CD4-positive, alpha-beta T cell treated with Interleukin-2 at 100 ng/mL for 4 hours (primary cell): ENCODE measurements at regions not wholly inside any gene's neighbourhood (a gene's known extent, or its start where the extent isn't known, plus 50 kb on each side); places are given as distances from the start of the nearest gene placed in this dataset.
"Not testable (repeated sequence)": the region's sequence is repeated elsewhere in the genome, so short reads cannot be mapped to it uniquely, and the experiment has no call there.

Experiments
- DNase-seq: peaks from one replicate; pipeline ENCODE4 v3.0.0-alpha.2; 2020; ENCODE audit warnings: low spot score

DNA sequence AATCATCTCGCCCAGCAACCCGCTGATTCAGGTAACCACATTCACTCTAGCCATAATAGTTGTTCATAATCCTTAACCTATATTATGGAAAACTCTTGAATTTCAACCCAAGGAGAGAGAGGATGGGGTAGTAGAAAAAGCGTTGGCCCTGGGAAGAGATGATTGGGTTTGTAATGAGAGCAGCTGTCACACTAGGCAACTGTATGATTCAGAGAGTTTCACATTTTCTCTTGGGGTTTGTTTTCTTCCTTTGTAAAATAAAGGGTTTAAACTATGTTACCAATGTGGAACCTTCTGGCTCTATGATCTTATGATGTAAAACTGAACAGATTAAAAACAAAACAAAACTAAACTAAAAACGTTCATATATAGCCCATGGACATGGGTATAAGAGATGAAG, 705.2 kb upstream of the IGFBP3 start:
- no peak for DNase-seq

DNA sequence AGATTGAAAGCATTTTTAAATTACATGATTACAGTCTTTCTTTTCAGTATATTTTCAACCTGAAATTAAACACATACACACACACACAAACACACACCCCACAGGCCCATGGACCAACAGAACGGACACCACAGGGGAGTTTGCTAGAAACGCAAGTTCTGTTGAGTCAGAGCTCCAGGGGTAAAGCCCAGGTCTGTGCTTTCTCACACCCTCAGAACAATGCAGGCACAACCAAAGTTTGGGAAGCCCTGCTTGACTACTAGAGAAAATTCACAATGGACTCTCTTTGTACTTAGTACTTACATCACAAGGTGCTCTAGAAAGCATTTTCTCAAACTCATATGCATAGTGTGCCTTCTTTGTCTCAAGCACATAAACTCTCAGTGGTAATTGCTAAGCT, 704.0 kb upstream of the IGFBP3 start:
- DNase-seq = no peak

DNA sequence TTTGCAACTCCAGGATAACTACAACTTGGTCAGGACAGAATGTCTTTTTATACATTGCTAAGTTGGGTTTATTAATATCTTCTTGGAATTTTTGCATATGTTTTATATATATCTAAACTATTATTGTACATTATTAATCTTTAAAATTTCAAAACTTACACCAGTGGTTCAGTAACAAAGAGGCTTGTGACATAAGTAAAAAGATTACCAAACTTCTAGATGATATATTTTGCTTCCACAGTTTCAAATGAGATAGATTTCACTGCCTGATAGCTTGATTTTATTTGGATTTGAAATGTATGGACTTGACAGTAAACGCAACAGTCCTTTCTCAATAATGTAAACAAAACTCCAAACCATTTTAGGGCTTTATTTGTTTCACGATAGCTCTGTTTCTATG, 701.2 kb upstream of the IGFBP3 start:
- no peak for DNase-seq

DNA sequence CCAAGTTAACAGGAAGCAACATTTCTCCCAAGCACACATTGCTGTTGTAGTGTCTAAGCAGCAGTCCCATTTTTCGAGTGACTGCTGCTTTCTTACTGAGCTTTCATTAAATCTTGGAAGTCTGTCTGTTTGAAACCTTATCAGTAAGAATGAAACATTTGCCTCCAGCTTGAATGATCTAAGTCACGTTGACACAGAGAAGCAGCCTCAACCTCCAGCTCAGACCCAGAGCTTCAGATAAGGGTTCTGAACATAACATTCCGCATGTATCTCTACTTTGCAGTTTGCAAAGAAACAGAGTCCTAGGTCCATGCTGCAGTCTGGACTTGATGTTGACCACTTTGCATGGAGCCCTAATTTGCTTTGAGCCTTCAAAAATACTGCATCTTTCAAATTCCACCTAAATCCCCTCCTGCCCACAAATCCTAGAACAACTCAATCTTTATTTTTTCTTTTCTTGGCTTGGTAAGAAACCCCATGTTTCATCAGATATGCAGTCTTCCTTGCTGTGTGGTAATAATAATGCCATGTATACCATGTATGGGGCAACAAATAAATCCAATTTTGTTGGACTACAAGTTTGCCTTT, 698.7 kb upstream of the IGFBP3 start:
- no peak for DNase-seq

DNA sequence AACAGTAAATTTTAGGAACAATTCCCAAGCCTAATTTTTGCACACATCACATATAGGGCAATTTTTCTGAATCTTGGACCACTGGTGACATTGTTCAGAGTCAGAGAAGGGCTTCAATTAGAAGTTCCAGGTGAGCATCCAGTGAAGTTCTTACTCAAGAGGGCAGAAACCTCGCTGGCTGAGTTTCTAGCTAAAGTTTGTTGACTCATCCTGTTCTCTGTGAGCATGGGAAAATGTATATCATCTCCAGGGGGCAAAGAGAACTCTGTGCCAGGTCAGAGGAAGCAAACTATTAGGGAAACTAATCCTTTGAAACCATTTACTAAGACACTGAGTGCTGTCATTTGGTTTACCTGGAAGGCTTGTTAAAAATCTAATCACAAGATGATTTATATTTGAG, 695.6 kb upstream of the IGFBP3 start:
- no peak for DNase-seq

DNA sequence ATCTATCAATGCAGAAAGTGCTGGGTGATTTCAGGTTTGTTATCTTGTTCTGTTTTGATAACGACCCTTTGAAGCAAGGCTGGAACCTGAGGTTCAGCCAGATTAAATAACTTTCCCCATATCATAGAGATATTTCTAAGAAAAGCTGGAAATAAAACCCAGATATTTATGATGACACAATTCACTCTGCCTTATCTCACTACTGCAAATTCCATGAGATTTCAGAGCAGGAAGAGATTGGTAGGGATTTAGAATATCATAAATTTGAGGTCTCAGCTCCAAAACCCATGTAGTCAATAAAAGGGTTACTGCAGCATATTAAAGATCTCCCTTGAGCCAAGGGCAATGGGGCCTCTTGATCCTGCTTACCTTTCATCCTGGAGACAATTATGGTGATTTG, 692.5 kb upstream of the IGFBP3 start:
- DNase-seq = no peak

DNA sequence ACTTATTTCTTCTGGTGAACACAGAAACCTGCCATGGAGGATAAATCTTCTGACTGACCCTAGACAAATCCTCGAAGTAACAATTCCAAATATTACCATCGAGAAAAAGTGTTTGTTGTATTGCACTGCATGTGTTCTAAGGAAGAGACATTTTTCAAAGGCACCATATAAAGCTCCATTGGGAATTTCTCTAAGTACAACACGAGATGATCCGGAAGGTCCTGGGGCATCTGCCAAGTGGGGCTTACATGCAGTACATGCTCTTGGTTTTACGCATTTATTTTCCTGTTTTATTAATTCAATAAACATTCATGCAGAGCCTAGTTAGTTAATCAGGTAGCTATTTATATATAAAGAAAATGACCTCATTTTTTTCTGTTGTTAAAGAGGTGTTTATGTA, 692.0 kb upstream of the IGFBP3 start:
- no peak for DNase-seq

DNA sequence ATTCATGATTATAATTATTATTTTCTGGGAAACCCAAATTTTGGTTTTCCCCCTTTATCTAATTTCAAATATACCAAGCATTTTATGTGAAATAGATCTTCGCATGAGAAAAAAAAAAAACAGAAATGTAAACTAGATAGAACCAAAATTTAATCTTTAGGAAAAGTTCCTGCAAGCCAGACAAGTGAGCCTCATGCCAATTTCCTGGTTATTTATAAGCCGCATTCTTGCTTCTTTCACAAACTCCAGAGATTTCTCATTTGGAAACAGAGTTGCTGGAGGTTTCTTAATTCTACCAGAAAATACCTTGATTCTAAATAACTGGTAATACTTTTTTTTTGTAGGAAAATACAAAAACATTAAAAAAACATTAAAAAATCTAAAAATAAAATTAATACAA, 690.4 kb upstream of the IGFBP3 start:
- no peak for DNase-seq

DNA sequence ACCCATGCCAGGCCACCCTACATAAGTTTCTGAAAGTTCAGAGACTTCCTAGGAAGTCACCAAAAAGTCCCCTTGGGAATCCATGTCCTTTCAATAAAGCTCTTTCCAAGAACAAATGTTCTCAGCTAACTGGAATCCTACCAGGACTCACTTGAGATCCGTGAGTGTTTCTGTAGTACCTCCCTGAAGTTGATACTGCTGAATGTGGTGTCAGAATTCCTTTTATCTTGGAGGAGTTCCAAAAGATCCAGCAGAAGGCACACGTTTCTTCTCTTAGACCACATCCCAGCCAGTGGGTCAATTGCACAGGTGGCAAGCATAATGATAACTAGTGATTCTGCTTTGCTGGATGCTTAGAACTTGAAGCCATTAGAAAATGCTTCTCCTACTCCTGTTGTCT, 689.7 kb upstream of the IGFBP3 start:
- no peak for DNase-seq

DNA sequence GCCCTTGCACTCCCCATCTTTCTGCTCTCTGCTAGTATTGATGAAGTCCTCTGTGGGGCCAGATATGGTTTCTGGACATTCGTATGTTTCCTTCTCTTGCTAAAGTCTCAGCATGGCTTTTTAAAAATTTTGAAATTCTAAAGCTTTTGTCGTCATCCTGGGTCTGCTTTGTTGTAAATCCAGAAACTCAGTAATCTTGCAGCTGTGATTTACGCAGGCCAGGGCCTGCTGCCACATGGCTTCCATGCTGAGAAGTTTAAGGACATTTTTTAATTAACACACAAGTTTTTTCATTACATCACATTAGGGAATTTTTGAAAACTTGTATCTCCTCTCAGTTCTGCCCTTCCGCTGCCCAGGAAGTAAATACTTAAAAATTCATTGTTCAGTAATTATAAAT, 686.1 kb upstream of the IGFBP3 start:
- no peak for DNase-seq

DNA sequence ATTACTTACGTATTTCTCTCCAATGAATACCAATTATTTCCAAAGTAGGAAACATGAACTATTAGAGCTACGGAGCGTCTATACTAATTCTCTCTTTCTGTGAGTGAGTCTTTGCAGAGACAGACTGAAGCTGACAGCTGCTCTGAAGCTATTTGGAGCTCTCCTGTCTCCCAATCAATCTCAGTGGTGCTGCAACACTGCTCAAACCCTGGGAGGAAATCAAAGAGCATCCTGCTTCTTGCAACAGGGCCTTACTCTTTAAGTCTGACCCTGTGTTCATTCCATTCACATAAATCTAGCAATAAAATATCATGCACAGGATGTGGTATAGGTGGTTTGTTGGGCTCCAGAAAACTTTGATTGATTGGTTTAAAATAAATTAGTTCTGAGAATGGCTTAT, 685.7 kb upstream of the IGFBP3 start:
- no peak for DNase-seq

DNA sequence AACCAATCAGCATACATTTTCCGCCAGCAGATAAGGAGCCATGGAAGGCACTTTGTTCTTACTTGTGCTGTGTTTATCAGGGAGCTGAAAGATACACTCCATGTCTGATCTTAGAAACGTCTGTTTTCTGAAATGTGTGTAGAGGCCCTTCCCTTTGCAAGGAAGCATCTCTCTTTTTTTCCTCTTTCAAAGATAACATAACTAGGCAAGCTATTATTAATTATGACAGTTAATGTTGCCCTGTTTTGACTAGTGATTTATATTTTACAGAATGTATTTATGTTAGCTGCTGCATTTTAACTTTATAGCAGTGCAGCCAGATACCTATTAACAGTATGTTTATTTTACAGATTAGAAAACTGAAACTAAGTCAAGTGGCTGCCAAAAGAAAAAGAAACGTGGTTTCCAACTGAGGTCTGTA, 683.2 kb upstream of the IGFBP3 start:
- no peak for DNase-seq

DNA sequence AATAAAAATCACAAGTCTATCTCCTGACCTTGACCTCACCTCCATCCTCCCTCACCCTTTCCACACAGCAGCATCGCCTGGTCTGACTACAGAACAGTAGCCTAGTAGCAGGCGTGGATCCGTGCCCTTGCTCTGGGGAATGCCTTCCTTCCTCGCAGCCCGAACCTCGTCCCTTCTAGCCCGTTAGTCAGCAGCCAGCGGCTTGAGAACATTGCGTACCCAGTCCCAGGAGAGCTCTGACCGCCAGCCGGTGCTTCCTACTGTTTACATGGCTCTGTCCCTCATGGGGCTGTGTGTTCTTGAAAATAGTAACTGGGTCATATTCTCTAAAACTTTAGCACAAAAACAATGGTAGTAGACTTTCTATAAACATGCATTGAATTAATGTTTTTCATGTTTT, 682.7 kb upstream of the IGFBP3 start:
- DNase-seq = no peak

DNA sequence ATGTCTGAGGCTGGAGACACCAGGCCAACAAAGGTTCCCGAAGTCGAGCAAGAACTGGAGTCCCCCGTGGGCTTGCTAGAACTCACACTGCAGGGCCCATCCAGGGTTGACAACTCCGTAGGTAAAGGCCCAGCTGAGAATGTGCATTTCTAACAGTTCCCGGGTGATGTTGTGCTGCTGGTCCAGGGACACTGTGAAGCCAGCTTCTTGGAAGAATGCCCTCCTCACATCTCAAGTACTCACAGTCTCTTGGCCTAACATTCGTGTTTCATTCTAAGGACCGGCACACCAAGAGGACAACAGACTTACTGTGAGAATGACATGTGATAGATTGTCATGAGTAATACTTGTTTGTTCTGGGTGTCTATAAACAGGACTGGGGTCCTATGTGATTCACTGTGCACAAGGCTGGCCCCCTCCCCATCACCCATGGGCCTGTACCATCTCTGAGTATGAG, 682.3 kb upstream of the IGFBP3 start:
- DNase-seq = no peak

DNA sequence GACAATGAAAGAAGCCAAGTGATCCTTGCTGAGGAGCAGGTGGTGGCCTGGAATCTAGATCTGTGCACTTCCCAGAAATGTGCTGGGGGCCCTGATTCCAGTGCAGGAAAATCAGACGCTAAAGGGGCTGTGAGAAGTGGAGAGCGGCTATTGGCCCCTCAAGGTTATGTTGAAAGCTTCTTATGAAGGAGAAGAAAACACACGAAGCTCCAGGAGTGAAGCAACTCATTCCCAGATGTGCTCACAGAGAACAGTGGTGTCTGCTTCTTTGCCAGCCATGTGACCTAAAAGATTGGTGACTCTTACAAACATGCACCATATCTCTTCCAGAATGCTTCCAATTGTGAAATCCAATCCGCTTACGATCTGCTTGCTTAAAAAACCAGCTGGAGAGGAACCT, 679.3 kb upstream of the IGFBP3 start:
- DNase-seq = no peak

DNA sequence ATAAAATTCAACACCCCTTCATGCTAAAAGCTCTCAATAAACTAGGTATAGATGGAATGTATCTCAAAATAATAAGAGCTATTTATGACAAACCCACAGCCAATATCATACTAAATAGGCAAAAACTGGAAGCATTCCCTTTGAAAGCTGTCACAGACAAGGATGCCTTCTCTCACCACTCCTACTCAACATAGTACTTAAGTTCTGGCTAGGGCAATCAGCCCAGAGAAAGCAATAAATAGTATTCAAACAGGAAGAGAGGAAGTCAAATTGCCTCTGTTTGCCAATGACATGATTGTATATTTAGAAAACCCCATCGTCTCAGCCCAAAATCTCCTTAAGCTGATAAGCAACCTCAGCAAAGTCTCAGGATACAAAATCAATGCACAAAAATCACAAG, 673.8 kb upstream of the IGFBP3 start:
- not testable (repeated sequence) for DNase-seq

DNA sequence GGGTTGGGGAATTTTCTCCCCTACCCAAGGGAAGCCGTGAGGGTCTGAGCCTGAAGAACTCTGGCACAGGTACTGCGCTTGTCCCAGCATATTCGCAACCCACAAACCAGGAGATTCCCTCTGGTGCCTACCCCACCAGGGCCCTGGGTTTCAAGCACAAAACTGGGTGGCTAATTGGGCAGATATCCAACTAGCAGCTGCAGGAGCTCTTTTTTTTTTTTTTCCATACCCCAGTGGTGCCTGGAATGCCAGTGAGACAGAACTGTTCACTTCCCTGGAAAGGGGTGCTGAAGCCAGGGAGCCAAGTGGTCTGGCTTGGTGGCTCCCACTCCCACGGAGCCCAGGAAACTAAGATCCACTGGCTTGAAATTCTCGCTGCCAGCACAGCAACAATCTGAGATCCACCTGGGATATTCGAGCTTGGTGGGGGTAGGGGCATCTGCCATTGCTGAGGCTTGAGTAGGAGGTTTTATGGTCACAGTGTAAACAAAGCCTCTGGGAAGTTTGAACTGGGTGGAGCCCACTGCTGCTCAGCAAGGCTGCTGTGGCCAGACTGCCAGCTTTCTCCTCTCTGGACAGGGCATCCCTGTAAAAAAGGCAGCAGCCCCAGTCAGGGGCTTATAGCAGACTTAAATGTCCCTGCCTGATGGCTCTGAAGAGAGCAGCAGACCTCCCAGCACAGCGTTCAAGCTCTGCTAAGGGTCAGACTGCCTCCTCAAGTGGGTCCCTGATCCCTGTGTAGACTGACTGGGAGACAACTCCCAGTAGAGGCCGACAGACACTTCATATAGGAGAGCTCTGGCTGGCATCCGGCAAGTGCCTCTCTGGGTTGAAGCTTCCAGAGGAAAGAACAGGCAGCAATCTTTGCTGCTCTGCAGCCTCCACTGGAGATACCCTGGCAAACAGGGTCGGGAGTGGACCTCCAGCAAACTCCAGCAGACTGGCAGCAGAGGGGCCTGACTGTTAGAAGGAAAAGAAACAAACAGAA, 670.1 kb upstream of the IGFBP3 start:
- DNase-seq = not testable (repeated sequence)

DNA sequence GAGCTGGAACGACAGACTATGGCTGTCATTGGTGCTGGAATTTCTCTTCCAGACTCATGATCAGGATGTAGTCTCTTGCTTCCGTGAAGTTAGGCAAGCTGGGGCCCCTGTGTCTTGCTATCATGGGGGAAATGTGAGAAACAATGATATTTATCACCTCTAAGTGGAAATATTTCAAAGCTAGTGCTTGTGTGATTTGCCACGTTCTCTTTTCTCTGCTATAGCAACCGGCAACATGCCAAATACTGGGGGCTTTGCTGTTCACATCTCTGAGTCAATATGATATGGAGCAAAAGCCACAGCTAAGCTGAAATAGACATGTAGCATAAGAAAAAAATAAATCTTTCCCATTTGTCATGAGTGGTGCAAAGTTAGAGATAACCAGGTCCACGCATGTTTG, 668.2 kb upstream of the IGFBP3 start:
- no peak for DNase-seq

DNA sequence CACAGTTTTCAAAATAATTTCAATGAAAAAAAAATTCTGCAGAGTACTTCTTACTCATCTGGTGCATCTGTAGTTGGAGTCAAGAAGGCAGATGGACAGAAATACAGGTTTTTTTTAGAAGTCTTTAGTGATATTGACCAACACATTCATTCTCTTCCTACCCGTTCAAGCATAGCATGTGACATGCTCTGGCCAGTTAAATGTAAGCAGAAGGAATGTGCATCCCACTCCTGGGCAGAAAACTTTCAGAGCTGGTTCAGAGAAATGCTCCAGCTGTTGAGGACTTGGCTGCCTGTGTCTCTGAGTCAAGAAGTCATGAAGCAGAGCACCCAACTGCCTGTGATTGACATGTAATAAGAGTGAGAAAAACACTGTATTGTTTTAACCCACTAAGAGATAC, 665.3 kb upstream of the IGFBP3 start:
- no peak for DNase-seq

DNA sequence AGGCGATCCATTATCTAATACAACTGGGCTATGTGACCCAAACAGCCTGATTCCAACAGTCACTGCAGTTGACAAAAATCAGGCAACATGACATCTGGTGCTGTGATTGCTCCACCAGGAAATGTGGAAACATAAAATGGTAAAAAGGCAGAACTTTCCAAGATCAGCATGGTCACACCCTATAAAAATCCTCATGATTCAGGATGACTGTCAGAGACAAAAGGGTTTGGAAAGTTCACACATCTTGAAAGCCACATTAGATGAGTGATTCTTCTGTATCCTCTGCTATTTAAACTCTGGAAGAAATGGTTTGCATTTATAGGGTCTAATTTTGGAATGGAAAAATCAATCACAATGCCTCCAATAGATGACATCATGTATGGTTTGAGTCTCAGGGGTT, 662.6 kb upstream of the IGFBP3 start:
- no peak for DNase-seq

DNA sequence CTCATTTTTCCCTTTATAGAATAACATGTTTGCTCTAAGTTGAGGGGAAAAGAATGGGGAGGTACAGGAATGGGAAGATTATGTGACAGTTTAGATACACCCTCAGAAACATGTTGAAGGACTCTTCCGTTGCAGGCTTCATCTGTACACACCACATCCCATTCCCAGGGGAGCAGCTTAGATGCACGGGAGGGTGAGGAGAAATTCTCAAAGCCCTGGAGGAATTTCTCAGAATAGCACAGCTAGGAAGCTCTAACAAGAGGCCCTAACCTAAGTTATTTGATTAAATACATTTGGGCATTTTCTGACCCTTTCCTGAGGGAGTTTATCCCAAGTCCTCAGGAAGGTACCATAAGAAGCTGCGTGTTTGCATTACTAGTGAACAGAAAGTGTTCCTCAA, 660.2 kb upstream of the IGFBP3 start:
- DNase-seq = no peak

DNA sequence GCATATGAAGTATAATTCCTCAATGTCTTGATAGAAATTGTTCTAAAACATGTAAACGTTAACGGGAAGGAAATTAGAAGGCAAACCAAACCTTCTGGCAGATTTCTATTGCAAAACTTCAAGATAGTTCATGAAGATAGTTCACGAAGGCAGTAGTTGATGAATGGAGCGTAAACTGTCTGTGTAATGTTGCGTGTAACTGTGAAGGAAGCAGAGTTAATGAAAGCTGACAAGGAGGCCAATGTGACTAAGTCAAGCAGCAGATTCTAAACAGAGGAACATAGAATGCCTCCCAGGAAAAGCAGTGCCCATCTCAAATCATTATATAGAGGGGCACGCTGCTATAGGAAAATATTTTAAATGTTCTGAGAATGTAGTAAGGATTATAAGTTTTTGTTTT, 659.7 kb upstream of the IGFBP3 start:
- DNase-seq = no peak

DNA sequence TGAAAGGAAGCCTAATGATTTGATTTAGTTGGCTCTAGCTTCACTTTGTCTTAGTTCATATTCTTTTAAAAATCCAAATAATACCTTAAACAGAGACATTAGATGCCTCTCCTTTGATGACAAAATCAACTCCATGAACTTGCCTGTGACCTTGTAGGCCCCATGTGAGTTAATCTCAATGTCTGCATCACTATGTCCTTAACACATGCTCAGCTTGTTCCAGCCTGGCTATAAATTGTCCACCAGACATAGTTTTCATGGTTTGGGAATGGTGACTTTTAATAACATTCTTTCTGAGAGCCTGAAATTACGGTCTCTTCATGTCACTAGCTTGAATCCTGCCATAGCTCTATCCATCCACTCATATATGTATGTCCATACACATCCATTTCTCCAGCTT, 656.3 kb upstream of the IGFBP3 start:
- no peak for DNase-seq

DNA sequence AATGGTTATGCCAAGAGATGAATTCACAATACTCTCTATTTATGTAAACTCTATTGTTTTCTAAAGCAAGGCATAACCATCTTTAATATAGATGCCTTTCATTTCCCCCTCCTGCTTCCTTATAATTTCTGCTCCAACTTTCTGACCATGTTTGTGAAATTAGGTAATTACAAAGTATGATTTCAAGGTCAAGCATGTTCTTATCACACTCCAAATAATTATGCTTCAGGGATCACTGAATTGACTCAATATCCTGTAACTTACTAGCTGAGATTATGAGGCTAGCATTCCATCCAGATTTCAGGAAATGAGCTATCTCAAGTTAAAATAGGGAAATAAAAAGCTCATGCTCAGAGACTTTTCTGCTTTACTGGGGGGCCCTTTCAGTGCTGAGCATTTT, 655.9 kb upstream of the IGFBP3 start:
- DNase-seq = no peak
